ENCODE measurements at regions not wholly inside any gene's neighbourhood (a gene's known extent, or its start where the extent isn't known, plus 50 kb on each side); places are given as distances from the start of the nearest gene placed in this dataset.

GRCh38 chr18:7317804-7318231 is 86.9 kb downstream of the LRRC30 start:
- no peak for ATAC-seq
- no peak for DNase-seq
- in situ Hi-C loops (cut with MboI; ENCODE audit: low sequenced_read_pairs in 4 of 4) (no loop called here), intact Hi-C loops (cut with DNase I; ENCODE audit: low total_unique reads) (no loop called here)
- no peaks in the 10 kb centered on the region for H3K4me1 ChIP-seq
- no peak for TF ChIP-seq POLR2A (IDR thresholded peaks at IDR 0.05)
- TF ChIP-seq CTCF (IDR thresholded peaks at IDR 0.05 in 4 of 5, conservative IDR thresholded peaks at IDR 0.05 in 1 of 5) = no peak
- H3K27ac ChIP-seq = no peak overlapping the region
- no peaks in the 10 kb centered on the region for H3K36me3 ChIP-seq
- H3K9me3 ChIP-seq = no peaks in the 10 kb centered on the region
- no peaks in the 10 kb centered on the region for H3K27me3 ChIP-seq
- H3K4me3 ChIP-seq = no peak overlapping the region

DNA sequence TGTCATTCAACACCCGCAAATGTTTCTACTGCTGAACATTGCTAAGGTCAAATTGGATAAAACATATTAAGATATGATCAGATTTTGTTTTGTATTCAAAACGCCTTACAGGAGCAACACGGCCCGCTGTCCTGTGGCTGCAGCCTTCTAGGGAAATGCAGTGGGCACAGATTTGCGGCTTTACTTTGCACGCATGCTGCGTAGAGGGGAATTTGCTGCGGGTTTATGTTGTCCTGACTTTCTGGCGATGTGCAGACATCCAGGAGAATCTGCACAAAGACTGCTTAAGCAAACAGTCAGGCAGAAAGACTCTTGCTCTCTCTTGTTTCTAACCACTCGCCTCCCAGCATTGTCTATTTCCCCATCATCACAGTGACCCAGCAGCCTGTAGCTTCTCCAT is 88.3 kb downstream of the LRRC30 start:
- intact Hi-C loops (cut with DNase I; ENCODE audit: low total_unique reads) (no loop called here), in situ Hi-C loops (cut with MboI; ENCODE audit: low sequenced_read_pairs in 4 of 4) (no loop called here)
- TF ChIP-seq CTCF (IDR thresholded peaks at IDR 0.05 in 4 of 5, conservative IDR thresholded peaks at IDR 0.05 in 1 of 5) (no peak), POLR2A (IDR thresholded peaks at IDR 0.05) (no peak)
- Histone ChIP-seq H3K4me1 (no peaks in the 10 kb centered on the region), H3K4me3 (no peak overlapping the region), H3K36me3 (no peaks in the 10 kb centered on the region), H3K27me3 (no peaks in the 10 kb centered on the region), H3K9me3 (no peaks in the 10 kb centered on the region), H3K27ac (no peak overlapping the region)
- ATAC-seq (no peak), DNase-seq (no peak)

DNA sequence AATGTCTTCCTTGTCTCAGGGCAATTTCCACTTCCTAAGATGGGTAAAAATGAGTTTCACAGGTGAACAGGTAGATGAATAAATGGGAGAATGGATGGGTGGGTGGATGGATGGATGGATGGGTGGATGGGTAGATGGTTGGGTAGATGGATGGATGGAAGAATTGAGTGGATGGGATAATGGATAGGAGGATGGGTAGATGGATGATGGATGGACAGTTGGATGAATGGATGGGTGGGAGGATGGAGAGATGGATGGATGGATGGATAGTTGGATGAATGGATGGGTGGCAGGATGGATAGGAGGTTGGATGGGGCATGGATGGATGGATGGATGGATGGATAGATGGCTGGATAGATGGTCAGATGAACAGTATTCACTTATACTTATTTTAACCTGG is 90.9 kb downstream of the LRRC30 start:
- Histone ChIP-seq H3K4me3 (no peak overlapping the region), H3K27me3 (no peaks in the 10 kb centered on the region), H3K36me3 (no peaks in the 10 kb centered on the region), H3K4me1 (no peaks in the 10 kb centered on the region), H3K9me3 (no peaks in the 10 kb centered on the region), H3K27ac (no peak overlapping the region)
- ATAC-seq = no peak
- intact Hi-C loops (cut with DNase I; ENCODE audit: low total_unique reads) (no loop called here), in situ Hi-C loops (cut with MboI; ENCODE audit: low sequenced_read_pairs in 4 of 4) (no loop called here)
- no peak for DNase-seq
- TF ChIP-seq CTCF (IDR thresholded peaks at IDR 0.05 in 4 of 5, conservative IDR thresholded peaks at IDR 0.05 in 1 of 5) (no peak), POLR2A (IDR thresholded peaks at IDR 0.05) (no peak)

GRCh38 chr18:7322817-7323485 is 92.1 kb downstream of the LRRC30 start:
- H3K36me3 ChIP-seq = no peaks in the 10 kb centered on the region
- H3K4me1 ChIP-seq = no peaks in the 10 kb centered on the region
- H3K9me3 ChIP-seq = no peaks in the 10 kb centered on the region
- intact Hi-C loops (cut with DNase I; ENCODE audit: low total_unique reads) (no loop called here), in situ Hi-C loops (cut with MboI; ENCODE audit: low sequenced_read_pairs in 4 of 4) (no loop called here)
- no peak for TF ChIP-seq POLR2A (IDR thresholded peaks at IDR 0.05)
- no peak for TF ChIP-seq CTCF (IDR thresholded peaks at IDR 0.05 in 4 of 5, conservative IDR thresholded peaks at IDR 0.05 in 1 of 5)
- H3K4me3 ChIP-seq = no peak overlapping the region
- H3K27me3 ChIP-seq = no peaks in the 10 kb centered on the region
- ATAC-seq (no peak), DNase-seq (no peak)
- no peak overlapping the region for H3K27ac ChIP-seq

- Histone ChIP-seq H3K4me1 (no peaks in the 10 kb centered on the region), H3K9me3 (no peaks in the 10 kb centered on the region), H3K36me3 (no peaks in the 10 kb centered on the region), H3K4me3 (no peak overlapping the region), H3K27me3 (no peaks in the 10 kb centered on the region), H3K27ac (no peak overlapping the region)
- intact Hi-C loops (cut with DNase I; ENCODE audit: low total_unique reads) (no loop called here), in situ Hi-C loops (cut with MboI; ENCODE audit: low sequenced_read_pairs in 4 of 4) (no loop called here)
- no peak for DNase-seq
- no peak for ATAC-seq
- TF ChIP-seq CTCF (IDR thresholded peaks at IDR 0.05 in 4 of 5, conservative IDR thresholded peaks at IDR 0.05 in 1 of 5) = no peak
- TF ChIP-seq POLR2A (IDR thresholded peaks at IDR 0.05) = no peak
Observed at GRCh38 chr18:7325126-7325430, 94.2 kb downstream of the LRRC30 start.
